PC-3 (cell line): ENCODE measurements at regions not wholly inside any gene's neighbourhood (a gene's known extent, or its start where the extent isn't known, plus 50 kb on each side); places are given as distances from the start of the nearest gene placed in this dataset.

Experiments
- CTCF ChIP-seq: fragments of 300-600 bp; sonication (generic); conservative IDR thresholded peaks from 2 replicates; pipeline ENCODE4 v1.5.1; 2017; ENCODE audit warnings: antibody characterized with exemption, low read depth, mild to moderate bottlenecking, low read length
- EZH2 ChIP-seq: fragments of 300-600 bp; sonication (generic); IDR thresholded peaks from one replicate; pipeline ENCODE4 v1.6.1; 2017; ENCODE audit warnings: antibody characterized with exemption, mild to moderate bottlenecking, low read length; ENCODE audit not compliant: unreplicated experiment
- EZH2phosphoT487 ChIP-seq: fragments of 300-600 bp; sonication (generic); IDR thresholded peaks from 2 replicates; pipeline ENCODE4 v1.6.1; 2018; ENCODE audit warnings: mild to moderate bottlenecking, antibody characterized with exemption, low read length, borderline replicate concordance

GRCh38 chr13:40503011-40503410 lies 163.4 kb downstream of the FOXO1 start:
- TF ChIP-seq CTCF: no peak
- TF ChIP-seq EZH2: no peak
- no peak for TF ChIP-seq EZH2phosphoT487
